Thyroid gland (tissue), 4 donors: ENCODE measurements at regions not wholly inside any gene's neighbourhood (a gene's known extent, or its start where the extent isn't known, plus 50 kb on each side); places are given as distances from the start of the nearest gene placed in this dataset.

ENCODE experiments used
- DNase-seq, 2 donors: peaks; one replicate each; pipeline ENCODE4 v3.0.0-alpha.2; 2019
- H3K27ac ChIP-seq, 3 donors: fragments of 200-600 bp; sonication (generic); 1 replicate in 2 of 3; 2 replicates in 1 of 3; pipeline ENCODE4 v1.5.1; 2016 to 2019; ENCODE audit warnings: mild to moderate bottlenecking in 1 of 3, moderate library complexity in 1 of 3
- H3K27me3 ChIP-seq: fragments of 200-600 bp; sonication (generic); one replicate; pipeline ENCODE4 v1.5.1; 2019
- H3K36me3 ChIP-seq, 2 donors: fragments of 200-600 bp; sonication (generic); one replicate each; pipeline ENCODE4 v1.5.1; 2016 to 2019
- H3K4me1 ChIP-seq, 2 donors: fragments of 200-600 bp; sonication (generic); one replicate each; pipeline ENCODE4 v1.5.1; 2017 to 2019
- H3K4me3 ChIP-seq, 3 donors: fragments of 200-600 bp; sonication (generic); replicated peaks in 1 of 3; 1 replicate in 2 of 3; 2 replicates in 1 of 3; pipeline ENCODE4 v1.5.1; 2016; ENCODE audit warnings: mild to moderate bottlenecking in 1 of 3
- H3K9me3 ChIP-seq: fragments of 200-600 bp; sonication (generic); one replicate; pipeline ENCODE4 v1.5.1; 2017
- CTCF ChIP-seq, 6 experiments: fragments of 200-600 bp in 3 of 6; fragments of 450-650 bp in 3 of 6; sonication (generic) in 3 of 6; IDR thresholded peaks; one replicate each; pipeline ENCODE4 v1.5.1; 2016 to 2019; ENCODE audit warnings: antibody characterized with exemption in 6 of 6, mild to moderate bottlenecking in 2 of 6, inconsistent platforms in 1 of 6, moderate library complexity in 1 of 6
- POLR2A ChIP-seq, 2 donors: fragments of 450-650 bp; IDR thresholded peaks; one replicate each; pipeline ENCODE4 v1.6.1; 2017; ENCODE audit warnings: antibody characterized with exemption in 2 of 2, mild to moderate bottlenecking in 2 of 2, moderate library complexity in 1 of 2
- WGBS, 2 donors: methylation state at CpG; one replicate each; pipeline ENCODE4 v1.1.5; 2017; 5-methylcytosine and 5-hydroxymethylcytosine counted together
- intact Hi-C: fragments of 100-400 bp; cut with DNase I; formaldehyde crosslinking; loops from one replicate; pipeline ENCODE4 v1.15.1; 2023

GRCh38 chr14:49460662-49461061 is 125.5 kb downstream of the RPS29 start:
- H3K4me1 ChIP-seq = no peaks in the 10 kb centered on the region
- H3K27ac ChIP-seq = no peak overlapping the region
- H3K27me3 ChIP-seq = no peaks in the 10 kb centered on the region
- TF ChIP-seq POLR2A (IDR thresholded peaks at IDR 0.05) (no peak), CTCF (IDR thresholded peaks at IDR 0.05) (no peak)
- H3K9me3 ChIP-seq = no peaks in the 10 kb centered on the region
- no peak overlapping the region for H3K4me3 ChIP-seq
- DNase-seq = no peak
- intact Hi-C loops = no loop called here
- no peaks in the 10 kb centered on the region for H3K36me3 ChIP-seq
- 80 to 87% methylated on average over 2 of the region's 2 CpGs for WGBS, 2 donors

GRCh38 chr14:49456589-49456988 is 129.6 kb downstream of the RPS29 start:
- H3K27me3 ChIP-seq = no peaks in the 10 kb centered on the region
- H3K4me1 ChIP-seq = no peaks in the 10 kb centered on the region
- 88 to 94% methylated on average over 2 of the region's 2 CpGs for WGBS, 2 donors
- TF ChIP-seq POLR2A (IDR thresholded peaks at IDR 0.05) = no peak
- TF ChIP-seq CTCF (IDR thresholded peaks at IDR 0.05) = no peak
- intact Hi-C loops = no loop called here
- no peak overlapping the region for H3K4me3 ChIP-seq
- no peak for DNase-seq
- no peaks in the 10 kb centered on the region for H3K9me3 ChIP-seq
- H3K27ac ChIP-seq = no peak overlapping the region
- H3K36me3 ChIP-seq = no peaks in the 10 kb centered on the region

GRCh38 chr14:49451938-49452337 is 134.2 kb downstream of the RPS29 start:
- intact Hi-C loops = no loop called here
- 82 to 84% methylated on average over 10 of the region's 10 CpGs for WGBS, 2 donors
- Histone ChIP-seq H3K27me3 (no peaks in the 10 kb centered on the region), H3K36me3 (no peaks in the 10 kb centered on the region), H3K4me3 (no peak overlapping the region), H3K27ac (no peak overlapping the region), H3K9me3 (no peaks in the 10 kb centered on the region), H3K4me1 (no peaks in the 10 kb centered on the region)
- DNase-seq = no peak
- TF ChIP-seq POLR2A (IDR thresholded peaks at IDR 0.05) (no peak), CTCF (IDR thresholded peaks at IDR 0.05) (no peak)

GRCh38 chr14:49449749-49450148 is 136.4 kb downstream of the RPS29 start:
- no peaks in the 10 kb centered on the region for H3K36me3 ChIP-seq

GRCh38 chr14:49447540-49448107 is 138.6 kb downstream of the RPS29 start:
- intact Hi-C loops = no loop called here

More at GRCh38 chr14:49449749-49450148, 136.4 kb downstream of the RPS29 start:
- H3K9me3 ChIP-seq = no peaks in the 10 kb centered on the region
- no peak for DNase-seq
- intact Hi-C loops = no loop called here
- TF ChIP-seq POLR2A (IDR thresholded peaks at IDR 0.05) (no peak), CTCF (IDR thresholded peaks at IDR 0.05) (no peak)
- WGBS, 2 donors = 92 to 98% methylated on average over 2 of the region's 2 CpGs
- H3K4me3 ChIP-seq = no peak overlapping the region
- no peak overlapping the region for H3K27ac ChIP-seq
- H3K27me3 ChIP-seq = no peaks in the 10 kb centered on the region
- H3K4me1 ChIP-seq = no peaks in the 10 kb centered on the region

More at GRCh38 chr14:49447540-49448107, 138.6 kb downstream of the RPS29 start:
- WGBS, 2 donors = 56 to 67% methylated on average over 1 of the region's 1 CpG
- no peaks in the 10 kb centered on the region for H3K4me1 ChIP-seq
- H3K27me3 ChIP-seq = no peaks in the 10 kb centered on the region
- no peaks in the 10 kb centered on the region for H3K9me3 ChIP-seq
- TF ChIP-seq CTCF (IDR thresholded peaks at IDR 0.05) = no peak
- no peak for TF ChIP-seq POLR2A (IDR thresholded peaks at IDR 0.05)
- no peak for DNase-seq
- H3K36me3 ChIP-seq = no peaks in the 10 kb centered on the region
- H3K27ac ChIP-seq = no peak overlapping the region
- H3K4me3 ChIP-seq = no peak overlapping the region
